ENCODE measurements at regions not wholly inside any gene's neighbourhood (a gene's known extent, or its start where the extent isn't known, plus 50 kb on each side); places are given as distances from the start of the nearest gene placed in this dataset.

DNA sequence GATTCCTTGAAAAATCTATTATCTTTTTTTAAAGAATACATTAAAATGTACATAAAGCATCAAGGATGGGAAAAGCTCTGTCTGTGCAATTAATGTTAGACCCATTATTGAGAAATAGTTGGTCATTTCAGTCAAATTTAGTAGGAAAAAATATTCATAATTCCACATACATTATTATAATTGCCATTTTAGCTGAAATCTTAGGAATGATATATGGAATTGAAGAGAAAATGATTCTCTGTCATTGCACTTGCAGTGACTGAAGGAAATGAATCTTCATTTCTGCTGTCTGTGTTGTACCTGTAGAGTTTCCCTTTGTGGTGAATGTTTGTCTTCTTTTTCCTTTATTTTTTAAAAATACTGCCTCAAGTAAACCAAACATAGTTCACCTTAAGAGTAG, 473.9 kb downstream of the C3orf38 start:
- TF ChIP-seq POLR2A (IDR thresholded peaks at IDR 0.05; ENCODE audit: control extremely low read depth in 1 of 2, low read depth in 2 of 2, low read length in 2 of 2) (no peak), EZH2 (IDR thresholded peaks at IDR 0.05; ENCODE audit: low read depth, low read length, severe bottlenecking) (no peak), SP4 (IDR thresholded peaks at IDR 0.05; ENCODE audit: low read length) (no peak), SP1 (IDR thresholded peaks at IDR 0.05; ENCODE audit: low read depth, low read length) (no peak), JUND (IDR thresholded peaks at IDR 0.05; ENCODE audit: low read length) (no peak), EP300 (IDR thresholded peaks at IDR 0.05; ENCODE audit: borderline replicate concordance in 1 of 2, low read depth in 2 of 2, low read length in 2 of 2) (no peak), JUN (IDR thresholded peaks at IDR 0.05; ENCODE audit: low read depth, low read length) (no peak), POLR2AphosphoS5 (IDR thresholded peaks at IDR 0.05; ENCODE audit: low read depth, low read length) (no peak), KDM1A (IDR thresholded peaks at IDR 0.05; ENCODE audit: borderline replicate concordance, low read length) (no peak)
- TF ChIP-seq, protein P1, sequence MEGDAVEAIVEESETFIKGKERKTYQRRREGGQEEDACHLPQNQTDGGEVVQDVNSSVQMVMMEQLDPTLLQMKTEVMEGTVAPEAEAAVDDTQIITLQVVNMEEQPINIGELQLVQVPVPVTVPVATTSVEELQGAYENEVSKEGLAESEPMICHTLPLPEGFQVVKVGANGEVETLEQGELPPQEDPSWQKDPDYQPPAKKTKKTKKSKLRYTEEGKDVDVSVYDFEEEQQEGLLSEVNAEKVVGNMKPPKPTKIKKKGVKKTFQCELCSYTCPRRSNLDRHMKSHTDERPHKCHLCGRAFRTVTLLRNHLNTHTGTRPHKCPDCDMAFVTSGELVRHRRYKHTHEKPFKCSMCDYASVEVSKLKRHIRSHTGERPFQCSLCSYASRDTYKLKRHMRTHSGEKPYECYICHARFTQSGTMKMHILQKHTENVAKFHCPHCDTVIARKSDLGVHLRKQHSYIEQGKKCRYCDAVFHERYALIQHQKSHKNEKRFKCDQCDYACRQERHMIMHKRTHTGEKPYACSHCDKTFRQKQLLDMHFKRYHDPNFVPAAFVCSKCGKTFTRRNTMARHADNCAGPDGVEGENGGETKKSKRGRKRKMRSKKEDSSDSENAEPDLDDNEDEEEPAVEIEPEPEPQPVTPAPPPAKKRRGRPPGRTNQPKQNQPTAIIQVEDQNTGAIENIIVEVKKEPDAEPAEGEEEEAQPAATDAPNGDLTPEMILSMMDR (IDR thresholded peaks at IDR 0.05; ENCODE audit: control extremely low read depth in 1 of 3, insufficient read depth in 1 of 3, low read depth in 1 of 3, low read length in 3 of 3): no peak
- TF ChIP-seq, protein P2, sequence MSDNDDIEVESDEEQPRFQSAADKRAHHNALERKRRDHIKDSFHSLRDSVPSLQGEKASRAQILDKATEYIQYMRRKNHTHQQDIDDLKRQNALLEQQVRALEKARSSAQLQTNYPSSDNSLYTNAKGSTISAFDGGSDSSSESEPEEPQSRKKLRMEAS (IDR thresholded peaks at IDR 0.05): no peak

All from H1 (cell line).